GM12878 (cell line): ENCODE measurements at regions not wholly inside any gene's neighbourhood (a gene's known extent, or its start where the extent isn't known, plus 50 kb on each side); places are given as distances from the start of the nearest gene placed in this dataset.

Experiments
- ATAC-seq: fragments of 200-7000 bp; cut with Tn5 transposase; 3 replicates; pipeline ENCODE4 v1.9.1; 2020; ENCODE audit warnings: mild to moderate bottlenecking, moderate library complexity
- BruUV-seq: library from RNA; stranded (reverse); fragments of 400-500 nt; replicated peaks from 2 replicates; lab custom pipeline; 2021; lab: Mats Ljungman, UMichigan
- CTCF ChIA-PET: fragments of 300-600 bp; sonication (Branson Sonifier 250); formaldehyde crosslinking; extraction: SDS; loops from one replicate; lab custom pipeline; 2021; ENCODE audit warnings: inconsistent platforms; lab: Yijun Ruan, JAX
- POLR2A ChIA-PET: fragments of 350-600 bp; formaldehyde crosslinking; extraction: SDS; loops from one replicate; lab custom pipeline; 2021; ENCODE audit warnings: inconsistent platforms; lab: Charles Lee
- RAD21 ChIA-PET: fragments of 300-600 bp; sonication (Branson Sonifier 250); formaldehyde crosslinking; loops from one replicate; lab custom pipeline; 2023; ENCODE audit warnings: antibody characterized with exemption; ENCODE audit not compliant: unreplicated experiment; lab: Charles Lee
- SMC1A ChIA-PET: fragments of 300-600 bp; sonication (Branson Sonifier 250); formaldehyde crosslinking; loops from one replicate; lab custom pipeline; 2023; ENCODE audit not compliant: unreplicated experiment, uncharacterized antibody; lab: Charles Lee
- DNase-seq: peaks from one replicate; pipeline ENCODE4 v3.0.0-alpha.2; 2011; ENCODE audit warnings: low read depth, low spot score
- FAIRE-seq: peaks from 3 replicates; lab custom pipeline; 2011; peaks lifted over from hg19 to GRCh38; lab: Jason Lieb, UNC
- H2AFZ ChIP-seq: 2 replicates; pipeline ENCODE4 v1.6.0; 2011; ENCODE audit warnings: low read depth, low read length, control low read depth; ENCODE audit not compliant: control insufficient read depth
- H3K27ac ChIP-seq: 2 replicates; pipeline ENCODE4 v1.5.1; 2011; ENCODE audit warnings: control low read depth; ENCODE audit not compliant: control insufficient read depth, insufficient read depth
- H3K27me3 ChIP-seq, 2 experiments: replicated peaks in 1 of 2; 2 replicates each; pipeline versions ENCODE4 v1.6.0 to v1.6.1; 2011; ENCODE audit warnings: low read length in 1 of 2; ENCODE audit not compliant: control insufficient read depth in 2 of 2, insufficient read depth in 2 of 2
- H3K36me3 ChIP-seq, 2 experiments: 2 replicates each; pipeline ENCODE4 v1.5.1; 2011; ENCODE audit warnings: low read length in 1 of 2; ENCODE audit not compliant: control insufficient read depth in 2 of 2, insufficient read depth in 2 of 2
- H3K4me1 ChIP-seq: 2 replicates; pipeline ENCODE4 v1.6.1; 2011; ENCODE audit warnings: mild to moderate bottlenecking, low read length, moderate library complexity, mixed read lengths; ENCODE audit not compliant: control insufficient read depth, insufficient read depth
- H3K4me2 ChIP-seq: 2 replicates; pipeline ENCODE4 v1.6.0; 2011; ENCODE audit warnings: control low read depth; ENCODE audit not compliant: control insufficient read depth, insufficient read depth
- H3K4me3 ChIP-seq: fragments of 200-600 bp; sonication (generic); 2 replicates; pipeline ENCODE4 v1.5.1; 2016
- H3K79me2 ChIP-seq: 2 replicates; pipeline ENCODE4 v1.6.0; 2011; ENCODE audit warnings: low read length; ENCODE audit not compliant: control insufficient read depth, insufficient read depth
- H3K9ac ChIP-seq: 2 replicates; pipeline ENCODE4 v1.8.0; 2011; ENCODE audit warnings: low read length, control low read depth, mixed read lengths; ENCODE audit not compliant: control insufficient read depth, insufficient read depth
- H3K9me3 ChIP-seq: replicated peaks from 3 replicates; pipeline ENCODE4 v1.5.1; 2011; ENCODE audit warnings: mild to moderate bottlenecking, low read length; ENCODE audit not compliant: control insufficient read depth, insufficient read depth
- H4K20me1 ChIP-seq: 2 replicates; pipeline ENCODE4 v1.6.0; 2011; ENCODE audit not compliant: control insufficient read depth, insufficient read depth
- CEBPB ChIP-seq, 2 experiments: fragments of 150-350 bp in 1 of 2; IDR thresholded peaks; 2 replicates each; pipeline ENCODE4 v1.6.1; 2012 to 2014; ENCODE audit warnings: low read depth in 2 of 2, low read length in 2 of 2, borderline replicate concordance in 1 of 2, inconsistent platforms in 1 of 2
- CREM ChIP-seq: IDR thresholded peaks from 2 replicates; pipeline ENCODE4 v1.6.1; 2014; ENCODE audit warnings: antibody characterized with exemption, low read depth
- CUX1 ChIP-seq: IDR thresholded peaks from 2 replicates; pipeline ENCODE4 v1.6.1; 2012; ENCODE audit warnings: improper control_type of control experiment, low read depth, low read length; ENCODE audit not compliant: insufficient replicate concordance
- E4F1 ChIP-seq: fragments of 450-650 bp; IDR thresholded peaks from 2 replicates; pipeline ENCODE4 v1.6.1; 2018; ENCODE audit warnings: borderline replicate concordance, mild to moderate bottlenecking; ENCODE audit not compliant: partially characterized antibody
- ELK1 ChIP-seq: IDR thresholded peaks from 2 replicates; pipeline ENCODE4 v1.6.1; 2012; ENCODE audit warnings: low read depth, low read length, improper control_type of control experiment
- EZH2 ChIP-seq: IDR thresholded peaks from 2 replicates; pipeline ENCODE4 v1.6.1; 2012; ENCODE audit warnings: low read depth, mild to moderate bottlenecking, control low read depth, inconsistent platforms, low read length, borderline replicate concordance; ENCODE audit not compliant: control insufficient read depth
- KAT2A ChIP-seq: conservative IDR thresholded peaks from 2 replicates; pipeline ENCODE4 v1.6.1; 2011; ENCODE audit warnings: low read depth, low read length; ENCODE audit not compliant: control insufficient read depth
- MXI1 ChIP-seq: fragments of 150-350 bp; IDR thresholded peaks from 2 replicates; pipeline ENCODE4 v1.6.1; 2011; ENCODE audit warnings: low read depth, mild to moderate bottlenecking, inconsistent platforms, low read length, improper control_type of control experiment
- NBN ChIP-seq: fragments of 450-650 bp; IDR thresholded peaks from 2 replicates; pipeline ENCODE4 v1.6.1; 2016
- NFYA ChIP-seq: IDR thresholded peaks from 2 replicates; pipeline ENCODE4 v1.6.1; 2011; ENCODE audit warnings: low read depth, mild to moderate bottlenecking, low read length, improper control_type of control experiment, borderline replicate concordance
- RB1 ChIP-seq: fragments of 450-650 bp; formaldehyde crosslinking; IDR thresholded peaks from 2 replicates; pipeline ENCODE4 v1.6.1; 2017; ENCODE audit warnings: mild to moderate bottlenecking, borderline replicate concordance
- SIX5 ChIP-seq: IDR thresholded peaks from 2 replicates; pipeline ENCODE4 v1.6.1; 2011; ENCODE audit warnings: mild to moderate bottlenecking, low read depth, low read length, moderate library complexity; ENCODE audit not compliant: severe bottlenecking
- TBL1XR1 ChIP-seq: IDR thresholded peaks from 2 replicates; pipeline ENCODE4 v1.6.1; 2012; ENCODE audit warnings: low read depth, low read length, improper control_type of control experiment
- TCF12 ChIP-seq: IDR thresholded peaks from 2 replicates; pipeline ENCODE4 v1.6.1; 2011; ENCODE audit warnings: low read depth, mild to moderate bottlenecking, low read length
- ZZZ3 ChIP-seq: IDR thresholded peaks from 2 replicates; pipeline ENCODE4 v1.6.1; 2011; ENCODE audit warnings: low read depth; ENCODE audit not compliant: control insufficient read depth, insufficient read length
- WGBS: methylation state at CpG from one replicate; pipeline ENCODE4 v1.1.6; 2016; ENCODE audit warnings: low lambda C conversion rate; ENCODE audit not compliant: insufficient replicate concordance, insufficient coverage; ENCODE audit errors: missing lambda C conversion rate; 5-methylcytosine and 5-hydroxymethylcytosine counted together
- in situ Hi-C: fragments of 300-500 bp; cut with MboI; formaldehyde crosslinking; loops from 9 replicates; pipeline ENCODE4 v1.14.3; 2018; ENCODE audit warnings: mixed read lengths
- intact Hi-C: fragments of 100-400 bp; cut with micrococcal nuclease; formaldehyde crosslinking; loops from one replicate; pipeline ENCODE4 v1.14.2; 2022; ENCODE audit not compliant: unreplicated experiment

- Histone ChIP-seq H4K20me1 (no peaks in the 10 kb centered on the region), H3K27me3 (no peaks in the 10 kb centered on the region), H3K4me2 (no peak overlapping the region), H3K4me1 (no peaks in the 10 kb centered on the region), H3K9me3 (no peaks in the 10 kb centered on the region), H3K36me3 (no peaks in the 10 kb centered on the region), H3K79me2 (no peaks in the 10 kb centered on the region), H3K4me3 (no peak overlapping the region), H3K9ac (no peak overlapping the region), H2AFZ (no peak overlapping the region), H3K27ac (no peak overlapping the region)
- ChIA-PET POLR2A (no interaction called here), SMC1A (no interaction called here), CTCF (no interaction called here), RAD21 (no interaction called here)
- BruUV-seq, result no TSS peak
- DNase-seq (no peak), ATAC-seq (no peak), FAIRE-seq (no peak)
- intact Hi-C loops (no loop called here), in situ Hi-C loops (no loop called here)
- WGBS, result 0% methylated on average over 3 of the region's 3 CpGs
- TF ChIP-seq ZZZ3 (no peak), CREM (no peak), SIX5 (no peak), EZH2 (no peak), E4F1 (no peak), CUX1 (no peak), TBL1XR1 (no peak), MXI1 (no peak), ELK1 (no peak), KAT2A (no peak), NFYA (no peak), TCF12 (no peak), RB1 (no peak), CEBPB (IDR thresholded peaks at IDR 0.05; ENCODE audit: borderline replicate concordance in 1 of 2, low read depth in 2 of 2, low read length in 2 of 2) (no peak), NBN (no peak)
Observed at GRCh38 chr4:65023883-65024670, 614.8 kb upstream of the TECRL start.
